HG02870 (cell line): ENCODE measurements at regions not wholly inside any gene's neighbourhood (a gene's known extent, or its start where the extent isn't known, plus 50 kb on each side); places are given as distances from the start of the nearest gene placed in this dataset.

Experiments
- ATAC-seq: cut with Tn5 transposase; IDR thresholded peaks from one replicate; pipeline ENCODE4 v1.9.1; 2021; ENCODE audit warnings: mild to moderate bottlenecking, moderate library complexity; ENCODE audit not compliant: unreplicated experiment

- ATAC-seq: no peak
Observed at GRCh38 chr4:178689926-178690325, 1247.7 kb upstream of the AGA start.

DNA sequence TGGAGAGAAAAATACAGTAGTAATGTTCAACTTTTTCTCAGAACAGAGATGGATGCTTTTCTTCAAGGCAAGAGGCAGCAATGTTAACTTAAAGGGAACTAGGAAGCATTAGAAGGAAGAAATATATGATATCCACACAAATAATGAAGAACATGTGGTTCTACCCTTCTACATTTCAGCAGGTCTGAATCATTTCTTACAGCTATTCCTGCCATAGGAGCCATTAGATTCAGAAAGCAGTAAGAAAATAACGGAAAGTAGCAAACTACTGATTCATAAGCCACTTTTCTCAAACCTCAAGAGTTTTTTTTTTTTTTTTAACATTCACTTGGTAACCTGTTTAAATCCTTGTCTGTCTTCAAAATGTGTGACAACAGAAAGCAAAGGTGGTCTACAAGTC lies 1251.6 kb upstream of the AGA start:
- ATAC-seq: no peak

DNA sequence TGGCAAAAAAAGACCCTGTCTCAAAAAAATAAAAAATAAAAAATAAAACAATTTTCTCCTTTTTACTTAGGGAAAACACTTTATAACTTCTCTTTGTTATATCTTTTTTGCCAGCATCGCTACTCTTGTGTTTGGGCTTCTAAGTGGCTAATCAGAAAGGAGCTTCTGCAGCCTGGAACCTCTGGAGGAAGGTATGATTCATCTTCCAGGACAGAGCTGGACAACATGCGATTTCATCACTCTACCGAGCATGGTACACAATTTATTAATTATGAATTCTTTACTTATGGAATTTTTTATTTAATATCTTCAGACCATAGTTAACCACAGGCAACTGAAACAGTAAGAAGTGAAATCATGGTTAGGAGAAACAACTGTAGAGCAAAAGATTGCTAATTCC lies 1254.3 kb upstream of the AGA start:
- ATAC-seq: no peak

DNA sequence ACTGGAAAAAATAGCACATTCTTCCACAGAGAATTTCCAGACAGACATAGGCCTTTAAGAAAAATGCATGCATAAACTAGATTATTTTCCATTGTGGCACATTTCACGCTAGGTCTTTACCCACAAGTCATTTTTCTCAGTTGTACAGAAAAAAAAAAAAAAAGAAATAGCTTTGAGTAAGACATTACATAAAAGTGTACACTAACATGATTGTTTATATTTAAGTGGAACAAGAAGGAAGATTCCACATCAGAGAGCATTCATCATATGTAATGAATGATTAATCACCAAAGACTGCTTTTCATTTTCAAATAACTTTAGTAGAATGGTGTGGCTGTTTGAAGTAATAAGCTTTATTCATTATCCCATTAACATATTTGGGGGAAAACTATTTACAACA lies 1270.2 kb upstream of the AGA start:
- ATAC-seq: no peak

DNA sequence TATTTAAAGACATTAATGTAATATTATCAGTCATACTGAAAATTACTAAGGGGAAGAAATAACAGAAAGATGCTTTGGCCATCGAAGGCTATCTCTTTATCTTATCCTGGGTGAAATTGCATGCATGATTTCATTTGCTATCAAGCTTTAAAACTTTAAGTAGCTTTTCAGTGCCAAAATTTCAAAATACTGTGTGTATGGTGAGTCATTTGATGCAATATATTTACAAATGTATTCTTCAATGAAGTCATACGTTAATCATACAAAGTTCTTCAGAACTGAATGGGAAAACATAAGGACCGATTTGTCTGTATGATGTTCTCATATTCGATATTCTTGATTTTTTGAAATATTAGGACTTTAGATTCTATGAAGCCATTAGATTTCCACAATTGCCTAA lies 1295.8 kb upstream of the AGA start:
- no peak for ATAC-seq

DNA sequence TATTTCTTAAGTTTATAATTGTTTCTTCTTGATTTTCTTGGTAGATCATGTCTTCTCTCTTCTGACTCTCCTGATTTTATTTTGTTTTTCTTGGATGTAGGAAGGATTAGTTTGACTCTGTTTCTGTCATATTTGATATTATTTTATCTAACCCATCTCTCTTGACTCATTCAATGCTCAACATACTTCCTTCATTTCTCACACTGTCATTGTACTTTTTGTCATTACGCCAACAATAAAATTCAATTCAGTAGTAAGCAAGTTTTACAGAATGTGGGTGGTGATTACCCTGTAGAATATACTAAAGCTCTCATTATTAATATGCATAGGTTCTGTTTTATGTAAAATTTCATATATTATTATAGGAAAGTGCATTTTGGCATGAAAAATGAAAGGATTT lies 1303.0 kb upstream of the AGA start:
- no peak for ATAC-seq

DNA sequence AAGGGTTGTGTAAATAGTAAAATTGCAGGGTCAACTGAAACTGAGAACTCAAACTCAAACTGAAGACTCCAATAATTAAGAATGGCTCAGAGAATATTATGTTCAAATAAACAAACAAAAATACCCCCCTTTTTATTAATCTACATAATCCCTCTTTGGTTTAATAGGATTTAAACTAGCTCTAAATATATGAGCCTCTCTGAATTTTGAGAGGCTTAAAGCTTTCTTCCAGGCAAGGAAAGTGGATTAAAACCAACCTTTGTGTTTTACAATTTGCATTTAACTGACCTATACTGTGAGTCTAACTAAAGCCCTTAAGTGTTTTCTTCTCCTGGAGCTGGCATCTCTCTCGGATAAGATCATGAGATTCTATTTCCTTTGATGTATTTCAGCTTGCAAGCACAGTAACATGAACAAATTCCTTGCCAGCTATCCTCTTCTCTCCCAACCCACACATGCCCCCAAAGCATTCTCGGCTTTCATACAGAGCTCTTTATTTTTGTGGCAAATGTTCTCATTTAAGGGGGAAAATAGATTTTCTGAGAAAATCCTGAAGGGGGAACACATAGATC lies 1310.8 kb upstream of the AGA start:
- no peak for ATAC-seq

- ATAC-seq: no peak
Observed at GRCh38 chr4:178778496-178778895, 1336.3 kb upstream of the AGA start.

- no peak for ATAC-seq
Observed at GRCh38 chr4:178781779-178782178, 1339.5 kb upstream of the AGA start.

- ATAC-seq: no peak
Observed at GRCh38 chr4:178784491-178784890, 1342.3 kb upstream of the AGA start.

- ATAC-seq: no peak
Observed at GRCh38 chr4:178789279-178789678, 1347.0 kb upstream of the AGA start.

DNA sequence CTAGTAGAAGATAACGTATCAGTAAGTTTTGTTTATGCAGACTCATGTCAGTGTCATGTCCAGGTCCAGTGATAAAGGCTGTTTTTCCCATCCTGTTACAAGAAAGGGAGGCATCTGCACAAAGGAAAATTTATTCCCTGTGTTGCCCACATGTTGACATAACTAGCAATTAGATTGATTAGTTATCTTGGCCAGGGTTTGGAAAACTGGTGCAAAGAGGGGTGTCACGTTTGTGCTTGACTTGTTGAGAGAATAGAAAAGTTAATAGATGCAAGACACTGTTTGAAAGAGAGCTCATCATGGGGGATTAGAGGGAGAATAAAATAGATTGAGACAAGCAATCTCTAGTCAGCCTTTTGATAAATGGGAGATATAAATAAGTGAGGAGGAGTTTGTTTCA lies 1357.0 kb upstream of the AGA start:
- no peak for ATAC-seq

DNA sequence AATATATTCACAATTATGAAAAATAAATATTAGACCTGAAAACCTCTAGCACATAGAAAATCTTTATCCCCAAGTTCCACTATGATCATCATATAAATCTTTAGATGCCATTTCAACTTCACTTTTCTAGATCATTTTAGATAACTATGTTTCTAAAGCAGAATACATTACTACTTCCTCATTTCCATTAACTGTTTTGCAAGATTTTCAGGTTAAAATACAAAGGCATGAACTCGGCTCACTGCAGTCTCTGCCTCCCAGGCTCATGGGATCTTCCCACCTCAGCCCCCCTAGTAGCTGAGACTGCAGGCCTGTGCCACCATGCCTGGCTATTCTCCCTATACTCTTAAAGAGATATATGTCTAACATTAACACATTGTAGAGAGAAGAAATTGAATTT lies 1365.9 kb upstream of the AGA start:
- no peak for ATAC-seq

DNA sequence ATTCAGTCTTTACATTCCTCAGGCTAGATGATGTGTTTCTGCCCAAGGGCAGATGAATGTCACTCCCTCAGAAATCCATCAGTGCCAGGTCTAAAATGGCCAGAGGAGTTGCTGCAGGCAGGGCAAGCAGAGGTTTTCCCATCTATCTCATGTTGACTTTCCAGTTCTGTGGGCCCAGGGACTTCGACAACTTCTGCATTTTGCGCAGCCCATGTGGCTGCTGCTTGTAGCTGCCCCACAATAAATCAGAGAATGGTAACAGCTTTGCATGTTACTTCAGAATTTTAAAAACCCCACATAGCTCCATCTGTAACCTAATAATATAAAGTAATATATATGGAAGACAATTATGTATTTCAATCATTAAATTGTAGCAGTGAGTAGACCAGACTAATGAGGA lies 1367.7 kb upstream of the AGA start:
- ATAC-seq: no peak

GRCh38 chr4:178811356-178811755 lies 1369.1 kb upstream of the AGA start:
- no peak for ATAC-seq

GRCh38 chr4:178812866-178813265 lies 1370.6 kb upstream of the AGA start:
- no peak for ATAC-seq

- ATAC-seq: no peak
Observed at GRCh38 chr4:178814908-178815307, 1372.7 kb upstream of the AGA start.

GRCh38 chr4:178823673-178824295 lies 1381.5 kb upstream of the AGA start:
- no peak for ATAC-seq

DNA sequence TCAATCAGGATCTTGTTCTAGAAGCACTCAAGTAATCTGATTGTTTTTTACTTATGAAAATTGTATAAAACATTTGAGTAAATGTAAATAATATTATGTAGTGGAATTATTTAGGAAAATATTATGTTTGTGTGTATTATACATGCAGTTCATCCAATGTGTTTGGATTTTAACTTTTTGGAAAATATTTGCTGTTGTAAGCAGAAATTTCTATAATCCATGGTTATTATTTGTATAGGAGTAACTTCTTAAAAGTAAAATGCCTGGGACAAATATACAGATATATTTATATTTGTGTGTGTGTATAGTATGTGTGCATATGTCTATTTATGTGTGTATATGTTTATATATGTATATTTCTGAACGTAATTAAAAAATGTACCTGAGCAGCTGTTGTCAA lies 1394.6 kb upstream of the AGA start:
- no peak for ATAC-seq

DNA sequence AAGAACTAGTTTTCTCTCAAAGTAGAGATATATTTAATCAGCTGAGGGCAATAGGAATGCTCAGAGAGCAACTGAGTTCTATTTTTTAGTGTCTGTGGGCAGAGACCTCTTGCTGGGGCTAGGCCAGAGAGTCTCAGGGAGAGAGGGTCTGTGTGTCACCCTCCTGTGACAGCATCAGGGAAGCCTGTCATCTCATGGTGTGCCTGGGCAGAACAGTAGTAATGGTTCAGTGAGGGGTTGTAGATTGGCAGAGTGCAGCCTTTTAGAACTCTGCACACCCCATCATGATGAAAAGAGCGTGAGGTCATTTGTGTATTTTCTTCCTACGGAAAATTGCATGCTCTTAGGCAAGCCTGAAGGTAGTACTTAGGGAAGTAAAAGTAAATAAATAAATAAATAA lies 1396.5 kb upstream of the AGA start:
- no peak for ATAC-seq

DNA sequence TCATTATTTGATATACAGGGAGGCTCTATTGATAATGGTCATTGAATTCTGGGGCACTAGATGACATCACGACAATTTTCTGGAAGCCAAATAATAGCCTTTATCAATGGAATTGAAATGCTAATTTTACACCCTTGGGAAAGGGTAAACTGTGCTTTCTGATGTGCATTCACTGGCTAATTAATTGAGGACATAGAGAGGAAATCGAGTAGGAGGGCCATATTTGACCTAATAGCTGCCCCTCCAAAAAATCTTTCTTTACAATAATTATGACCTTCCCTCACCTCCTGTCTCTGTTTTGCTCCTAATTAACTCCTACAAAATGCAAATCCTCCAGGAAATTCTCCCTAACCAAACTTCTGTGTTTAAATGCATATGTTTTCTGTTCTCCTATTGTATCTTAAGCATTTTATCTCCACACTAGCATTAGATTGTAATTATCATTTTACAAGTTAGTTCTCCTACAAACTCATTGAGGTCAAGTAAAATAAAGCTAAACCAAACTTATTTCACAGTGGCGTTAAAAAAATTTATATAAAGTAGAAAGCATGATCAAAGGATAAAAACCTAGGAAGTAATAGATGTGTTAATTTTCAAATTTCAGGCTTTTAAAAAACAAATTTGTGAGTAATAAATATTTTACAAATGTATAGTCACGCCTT lies 1414.0 kb upstream of the AGA start:
- ATAC-seq: no peak

DNA sequence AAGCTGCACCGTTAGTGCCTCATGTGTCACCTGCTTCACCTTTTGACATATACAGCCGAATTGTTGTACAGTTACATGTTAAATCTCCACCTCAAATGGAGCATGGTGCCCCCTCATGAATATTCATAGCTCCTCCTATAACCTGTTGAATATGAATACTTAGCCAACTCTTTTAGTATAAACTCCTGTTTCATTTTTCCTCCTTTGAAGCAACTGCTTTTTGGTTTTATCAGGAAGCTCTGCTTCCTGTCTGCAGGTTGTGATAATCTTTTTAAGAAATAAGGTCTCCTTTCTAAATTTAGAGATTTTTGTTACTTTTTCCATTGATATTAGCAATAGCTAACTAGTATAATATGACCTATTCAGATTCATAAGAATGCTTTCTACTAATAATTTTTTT lies 1429.2 kb upstream of the AGA start:
- ATAC-seq: no peak

GRCh38 chr4:178881937-178882336 lies 1439.7 kb upstream of the AGA start:
- ATAC-seq: no peak
